Stimulated activated effector memory CD8-positive, alpha-beta T cell treated with anti-CD3 and anti-CD28 coated beads, Interleukin-12 subunit alpha, Interleukin-12 subunit beta, amount 100 ng/mL, for 72 hours (primary cell): ENCODE measurements at regions not wholly inside any gene's neighbourhood (a gene's known extent, or its start where the extent isn't known, plus 50 kb on each side); places are given as distances from the start of the nearest gene placed in this dataset.

ENCODE experiments used
- ATAC-seq: fragments of 150-1000 bp; cut with Tn5 transposase; 2 replicates; pipeline ENCODE4 v1.10.0; 2021
- DNase-seq, 2 donors: peaks; one replicate each; pipeline ENCODE4 v3.0.0; 2021 to 2022; ENCODE audit warnings: low spot score in 2 of 2
- H3K27ac Mint-ChIP-seq: one replicate; pipeline ENCODE4 v1.8.0; 2022; ENCODE audit warnings: mild to moderate bottlenecking, mixed read lengths
- H3K36me3 Mint-ChIP-seq: one replicate; pipeline ENCODE4 v1.8.0; 2022; ENCODE audit warnings: mild to moderate bottlenecking, mixed read lengths
- H3K4me1 Mint-ChIP-seq: one replicate; pipeline ENCODE4 v1.8.0; 2022; ENCODE audit warnings: mixed read lengths
- H3K4me3 Mint-ChIP-seq: one replicate; pipeline ENCODE4 v1.8.0; 2022; ENCODE audit warnings: mild to moderate bottlenecking, mixed read lengths
- H3K9me3 Mint-ChIP-seq: one replicate; pipeline ENCODE4 v1.8.0; 2022; ENCODE audit warnings: mixed read lengths

GRCh38 chr16:86150641-86151238 is 251.8 kb downstream of the IRF8 start:
- Mint-ChIP-seq H3K4me3 (no peak overlapping the region), H3K4me1 (no peaks in the 10 kb centered on the region), H3K27ac (no peak overlapping the region), H3K36me3 (no peaks in the 10 kb centered on the region), H3K9me3 (no peaks in the 10 kb centered on the region)
- no peak for DNase-seq
- ATAC-seq, result no peak

GRCh38 chr16:86151239-86151851 is 252.4 kb downstream of the IRF8 start:
- no peaks in the 10 kb centered on the region for H3K4me1 Mint-ChIP-seq
- no peak overlapping the region for H3K27ac Mint-ChIP-seq
- DNase-seq, result no peak
- no peak overlapping the region for H3K4me3 Mint-ChIP-seq
- no peaks in the 10 kb centered on the region for H3K9me3 Mint-ChIP-seq
- ATAC-seq, result no peak
- no peaks in the 10 kb centered on the region for H3K36me3 Mint-ChIP-seq

GRCh38 chr16:86156155-86156554 is 257.2 kb downstream of the IRF8 start:
- H3K4me1 Mint-ChIP-seq, result no peaks in the 10 kb centered on the region
- no peak overlapping the region for H3K27ac Mint-ChIP-seq
- no peak overlapping the region for H3K4me3 Mint-ChIP-seq
- DNase-seq (no peak), ATAC-seq (no peak)
- H3K36me3 Mint-ChIP-seq, result no peaks in the 10 kb centered on the region
- H3K9me3 Mint-ChIP-seq, result peaks cover 6% of the 10 kb centered on the region

GRCh38 chr16:86157616-86158247 is 258.8 kb downstream of the IRF8 start:
- ATAC-seq (no peak), DNase-seq (no peak)
- no peaks in the 10 kb centered on the region for H3K4me1 Mint-ChIP-seq

GRCh38 chr16:86158688-86159360 is 259.9 kb downstream of the IRF8 start:
- no peaks in the 10 kb centered on the region for H3K4me1 Mint-ChIP-seq
- H3K36me3 Mint-ChIP-seq, result no peaks in the 10 kb centered on the region
- H3K4me3 Mint-ChIP-seq, result no peak overlapping the region
- DNase-seq (no peak), ATAC-seq (no peak)
- H3K27ac Mint-ChIP-seq, result no peak overlapping the region
- peaks cover 6% of the 10 kb centered on the region for H3K9me3 Mint-ChIP-seq

More at GRCh38 chr16:86157616-86158247, 258.8 kb downstream of the IRF8 start:
- no peaks in the 10 kb centered on the region for H3K36me3 Mint-ChIP-seq
- peaks cover 6% of the 10 kb centered on the region for H3K9me3 Mint-ChIP-seq
- H3K27ac Mint-ChIP-seq, result no peak overlapping the region
- no peak overlapping the region for H3K4me3 Mint-ChIP-seq

GRCh38 chr16:86165479-86165878 is 266.5 kb downstream of the IRF8 start:
- DNase-seq (no peak), ATAC-seq (no peak)
- H3K9me3 Mint-ChIP-seq, result peaks cover 16% of the 10 kb centered on the region
- H3K4me1 Mint-ChIP-seq, result no peaks in the 10 kb centered on the region
- no peaks in the 10 kb centered on the region for H3K36me3 Mint-ChIP-seq
- no peak overlapping the region for H3K4me3 Mint-ChIP-seq
- H3K27ac Mint-ChIP-seq, result no peak overlapping the region

GRCh38 chr16:86166414-86166813 is 267.5 kb downstream of the IRF8 start:
- no peak overlapping the region for H3K4me3 Mint-ChIP-seq
- H3K36me3 Mint-ChIP-seq, result no peaks in the 10 kb centered on the region
- ATAC-seq, result no peak
- no peak overlapping the region for H3K27ac Mint-ChIP-seq
- no peaks in the 10 kb centered on the region for H3K4me1 Mint-ChIP-seq
- peaks cover 16% of the 10 kb centered on the region for H3K9me3 Mint-ChIP-seq
- DNase-seq, result no peak

GRCh38 chr16:86167061-86167460 is 268.1 kb downstream of the IRF8 start:
- no peak overlapping the region for H3K27ac Mint-ChIP-seq
- no peaks in the 10 kb centered on the region for H3K36me3 Mint-ChIP-seq
- H3K4me3 Mint-ChIP-seq, result no peak overlapping the region
- no peak for DNase-seq
- ATAC-seq, result no peak
- H3K4me1 Mint-ChIP-seq, result no peaks in the 10 kb centered on the region
- peaks cover 16% of the 10 kb centered on the region for H3K9me3 Mint-ChIP-seq

GRCh38 chr16:86170720-86171119 is 271.8 kb downstream of the IRF8 start:
- ATAC-seq, result no peak
- Mint-ChIP-seq H3K4me1 (no peaks in the 10 kb centered on the region), H3K36me3 (no peaks in the 10 kb centered on the region), H3K27ac (no peak overlapping the region), H3K4me3 (no peak overlapping the region), H3K9me3 (peaks cover 6% of the 10 kb centered on the region)
- no peak for DNase-seq

- H3K36me3 Mint-ChIP-seq, result no peaks in the 10 kb centered on the region
- H3K4me1 Mint-ChIP-seq, result no peaks in the 10 kb centered on the region
- no peak overlapping the region for H3K4me3 Mint-ChIP-seq
- DNase-seq (no peak), ATAC-seq (no peak)
- no peaks in the 10 kb centered on the region for H3K9me3 Mint-ChIP-seq
- no peak overlapping the region for H3K27ac Mint-ChIP-seq
Observed at GRCh38 chr16:86171329-86171728, 272.4 kb downstream of the IRF8 start.

GRCh38 chr16:86175816-86176215 is 276.9 kb downstream of the IRF8 start:
- H3K36me3 Mint-ChIP-seq, result no peaks in the 10 kb centered on the region
- H3K27ac Mint-ChIP-seq, result no peak overlapping the region
- ATAC-seq (no peak), DNase-seq (no peak)
- H3K4me1 Mint-ChIP-seq, result no peaks in the 10 kb centered on the region
- H3K9me3 Mint-ChIP-seq, result no peaks in the 10 kb centered on the region
- H3K4me3 Mint-ChIP-seq, result no peak overlapping the region

- no peaks in the 10 kb centered on the region for H3K36me3 Mint-ChIP-seq
- DNase-seq, result no peak
- H3K4me1 Mint-ChIP-seq, result no peaks in the 10 kb centered on the region
- H3K9me3 Mint-ChIP-seq, result no peaks in the 10 kb centered on the region
- ATAC-seq, result no peak
- no peak overlapping the region for H3K27ac Mint-ChIP-seq
- H3K4me3 Mint-ChIP-seq, result no peak overlapping the region
Observed at GRCh38 chr16:86176462-86176861, 277.5 kb downstream of the IRF8 start.

GRCh38 chr16:86180244-86180643 is 281.3 kb downstream of the IRF8 start:
- DNase-seq (no peak), ATAC-seq (no peak)
- H3K36me3 Mint-ChIP-seq, result no peaks in the 10 kb centered on the region
- no peak overlapping the region for H3K4me3 Mint-ChIP-seq
- no peak overlapping the region for H3K27ac Mint-ChIP-seq
- H3K4me1 Mint-ChIP-seq, result no peaks in the 10 kb centered on the region
- H3K9me3 Mint-ChIP-seq, result no peaks in the 10 kb centered on the region

GRCh38 chr16:86180780-86181179 is 281.8 kb downstream of the IRF8 start:
- DNase-seq (no peak), ATAC-seq (no peak)
- Mint-ChIP-seq H3K4me1 (no peaks in the 10 kb centered on the region), H3K9me3 (no peaks in the 10 kb centered on the region), H3K27ac (no peak overlapping the region), H3K4me3 (no peak overlapping the region), H3K36me3 (no peaks in the 10 kb centered on the region)

GRCh38 chr16:86181526-86181925 is 282.6 kb downstream of the IRF8 start:
- no peak for ATAC-seq
- Mint-ChIP-seq H3K36me3 (no peaks in the 10 kb centered on the region), H3K4me1 (no peaks in the 10 kb centered on the region), H3K27ac (no peak overlapping the region), H3K4me3 (no peak overlapping the region), H3K9me3 (no peaks in the 10 kb centered on the region)
- no peak for DNase-seq

- H3K36me3 Mint-ChIP-seq, result no peaks in the 10 kb centered on the region
- H3K9me3 Mint-ChIP-seq, result no peaks in the 10 kb centered on the region
- DNase-seq, result no peak
- no peak overlapping the region for H3K27ac Mint-ChIP-seq
- no peak overlapping the region for H3K4me3 Mint-ChIP-seq
- H3K4me1 Mint-ChIP-seq, result no peaks in the 10 kb centered on the region
- ATAC-seq, result no peak
Observed at GRCh38 chr16:86184185-86184584, 285.2 kb downstream of the IRF8 start.
